BJ (cell line): ENCODE measurements at regions not wholly inside any gene's neighbourhood (a gene's known extent, or its start where the extent isn't known, plus 50 kb on each side); places are given as distances from the start of the nearest gene placed in this dataset.

Experiments used
- CTCF ChIA-PET: fragments of 350-600 bp; formaldehyde crosslinking; extraction: SDS; loops from one replicate; lab custom pipeline; 2021; ENCODE audit warnings: antibody characterized with exemption, inconsistent platforms; lab: Yijun Ruan, JAX
- POLR2A ChIA-PET: fragments of 300-600 bp; sonication (Branson Sonifier 250); formaldehyde crosslinking; extraction: SDS; loops from one replicate; lab custom pipeline; 2021; ENCODE audit warnings: antibody characterized with exemption; lab: Charles Lee
- DNase-seq: peaks from one replicate; pipeline ENCODE4 v3.0.0-alpha.2; 2011; ENCODE audit warnings: low read depth
- H3K27me3 ChIP-seq: 2 replicates; pipeline ENCODE4 v1.6.0; 2011; ENCODE audit warnings: low read length; ENCODE audit not compliant: control insufficient read depth, insufficient read depth
- H3K36me3 ChIP-seq: 2 replicates; pipeline ENCODE4 v1.5.1; 2011; ENCODE audit warnings: low read length; ENCODE audit not compliant: control insufficient read depth, insufficient read depth
- H3K4me3 ChIP-seq: 2 replicates; pipeline ENCODE4 v1.5.1; 2011; ENCODE audit warnings: low read depth, mild to moderate bottlenecking, control low read depth, low read length
- TF ChIP-seq, protein P1 (sequence below): IDR thresholded peaks from 2 replicates; pipeline ENCODE4 v1.5.1; 2011; ENCODE audit warnings: low read depth, mild to moderate bottlenecking, control low read depth, inconsistent platforms, low read length, moderate library complexity; ENCODE audit not compliant: insufficient read depth

DNA sequence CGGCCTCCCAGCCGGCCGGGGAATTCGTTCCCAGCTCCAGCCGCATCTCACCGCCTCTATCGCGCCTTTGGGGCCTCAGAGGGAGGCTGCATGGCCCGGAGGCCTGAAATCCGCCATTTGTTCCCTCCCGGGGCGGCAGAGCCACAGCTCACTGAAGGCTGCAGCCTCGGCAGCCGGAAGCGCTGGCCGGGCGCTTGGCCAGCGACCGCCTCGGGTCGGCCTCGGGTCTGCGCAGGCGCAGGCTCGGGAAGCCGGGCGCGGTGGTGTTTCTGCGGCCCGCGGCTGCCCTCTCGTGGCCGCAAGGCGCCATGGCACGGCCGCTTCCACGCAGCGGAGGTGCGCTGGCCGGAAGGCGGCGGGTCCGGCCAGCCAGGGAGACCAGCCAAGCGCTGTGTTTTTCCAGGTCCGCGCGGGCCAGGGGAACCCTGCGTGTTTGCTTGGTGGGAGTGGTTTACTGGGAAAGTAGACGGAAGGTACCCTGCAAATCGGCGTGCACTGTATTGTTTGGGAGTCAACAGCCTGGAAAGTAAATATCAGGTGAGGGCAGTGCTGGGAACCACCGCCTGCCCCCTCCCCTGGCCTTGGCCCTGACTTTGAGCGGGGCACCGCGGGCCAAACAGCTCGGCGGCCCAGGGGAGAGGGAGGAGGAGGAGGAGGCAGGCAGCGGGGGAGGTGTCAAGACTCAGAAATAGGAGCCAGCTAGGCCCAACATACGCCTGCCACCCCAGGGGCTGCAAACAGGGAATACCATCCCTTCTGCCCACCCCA is 52.7 kb upstream of the CD34 start:
- CTCF ChIA-PET: interaction anchor here (0.6 to 7.2 kb wide), 35 partner anchors 9 to 275 kb away, joined by 3 to 206 read pairs (median 5); no protein-coding TSS in a partner anchor
- no peaks in the 10 kb centered on the region for H3K27me3 ChIP-seq
- TF ChIP-seq, protein P1, sequence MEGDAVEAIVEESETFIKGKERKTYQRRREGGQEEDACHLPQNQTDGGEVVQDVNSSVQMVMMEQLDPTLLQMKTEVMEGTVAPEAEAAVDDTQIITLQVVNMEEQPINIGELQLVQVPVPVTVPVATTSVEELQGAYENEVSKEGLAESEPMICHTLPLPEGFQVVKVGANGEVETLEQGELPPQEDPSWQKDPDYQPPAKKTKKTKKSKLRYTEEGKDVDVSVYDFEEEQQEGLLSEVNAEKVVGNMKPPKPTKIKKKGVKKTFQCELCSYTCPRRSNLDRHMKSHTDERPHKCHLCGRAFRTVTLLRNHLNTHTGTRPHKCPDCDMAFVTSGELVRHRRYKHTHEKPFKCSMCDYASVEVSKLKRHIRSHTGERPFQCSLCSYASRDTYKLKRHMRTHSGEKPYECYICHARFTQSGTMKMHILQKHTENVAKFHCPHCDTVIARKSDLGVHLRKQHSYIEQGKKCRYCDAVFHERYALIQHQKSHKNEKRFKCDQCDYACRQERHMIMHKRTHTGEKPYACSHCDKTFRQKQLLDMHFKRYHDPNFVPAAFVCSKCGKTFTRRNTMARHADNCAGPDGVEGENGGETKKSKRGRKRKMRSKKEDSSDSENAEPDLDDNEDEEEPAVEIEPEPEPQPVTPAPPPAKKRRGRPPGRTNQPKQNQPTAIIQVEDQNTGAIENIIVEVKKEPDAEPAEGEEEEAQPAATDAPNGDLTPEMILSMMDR: peak; percentile 64
- peak overlapping the region; percentile 46 for H3K4me3 ChIP-seq
- H3K36me3 ChIP-seq: no peaks in the 10 kb centered on the region
- POLR2A ChIA-PET: interaction anchor here (0.6 to 1.5 kb wide), 5 partner anchors 53 to 221 kb away, joined by 3 to 17 read pairs (median 6); partner anchors contain the start of gene CD34
- DNase-seq: no peak

DNA sequence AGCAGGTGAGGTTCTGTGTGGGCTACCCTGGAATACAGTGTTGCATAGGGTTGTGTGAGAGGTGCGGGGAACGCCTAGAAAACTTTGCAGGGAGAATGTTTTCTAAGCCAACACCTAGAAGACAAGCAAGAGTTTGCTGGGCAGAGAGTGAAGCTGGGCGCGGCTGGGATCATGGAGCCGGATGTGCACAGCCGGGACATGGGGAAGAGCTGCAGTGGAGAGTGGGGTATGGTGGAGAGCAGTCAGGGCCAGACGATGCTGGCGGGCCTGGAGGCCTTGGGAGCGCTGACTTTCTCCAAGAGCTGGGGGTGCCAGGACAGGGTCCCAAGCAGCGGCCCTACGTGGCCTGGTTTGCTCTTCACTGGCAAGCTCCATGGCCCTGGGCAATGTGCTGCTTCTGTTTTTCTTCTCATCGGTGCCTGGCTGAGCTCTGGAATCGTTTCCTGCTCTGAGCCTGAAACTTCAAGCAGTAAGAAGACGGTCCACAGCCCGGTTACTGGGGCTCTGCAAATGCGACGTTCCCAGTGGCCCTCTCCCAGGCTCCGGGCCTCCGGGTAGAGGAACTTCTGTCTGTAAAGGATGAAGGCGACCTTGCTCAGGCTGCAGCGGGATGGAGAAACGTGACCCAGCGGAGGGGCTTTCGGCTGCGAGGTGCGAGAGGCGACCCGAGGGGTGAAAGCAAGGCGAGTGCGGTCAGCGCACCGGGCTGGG is 51.9 kb upstream of the CD34 start:
- POLR2A ChIA-PET: interaction anchor here (0.6 to 1.5 kb wide), 6 partner anchors 52 to 300 kb away, joined by 3 to 17 read pairs (median 5); partner anchors contain the start of gene CD34
- Histone ChIP-seq H3K36me3 (no peaks in the 10 kb centered on the region), H3K27me3 (no peaks in the 10 kb centered on the region), H3K4me3 (peak overlapping the region; percentile 46)
- DNase-seq: no peak
- TF ChIP-seq, protein P1: no peak
- CTCF ChIA-PET: interaction anchor here (0.7 to 7.2 kb wide), 34 partner anchors 9 to 275 kb away, joined by 3 to 206 read pairs (median 4); no protein-coding TSS in a partner anchor
